ENCODE measurements at regions not wholly inside any gene's neighbourhood (a gene's known extent, or its start where the extent isn't known, plus 50 kb on each side); places are given as distances from the start of the nearest gene placed in this dataset.
A peak's percentile ranks its signal among the peaks of the same experiment; 100 is the strongest.

DNA sequence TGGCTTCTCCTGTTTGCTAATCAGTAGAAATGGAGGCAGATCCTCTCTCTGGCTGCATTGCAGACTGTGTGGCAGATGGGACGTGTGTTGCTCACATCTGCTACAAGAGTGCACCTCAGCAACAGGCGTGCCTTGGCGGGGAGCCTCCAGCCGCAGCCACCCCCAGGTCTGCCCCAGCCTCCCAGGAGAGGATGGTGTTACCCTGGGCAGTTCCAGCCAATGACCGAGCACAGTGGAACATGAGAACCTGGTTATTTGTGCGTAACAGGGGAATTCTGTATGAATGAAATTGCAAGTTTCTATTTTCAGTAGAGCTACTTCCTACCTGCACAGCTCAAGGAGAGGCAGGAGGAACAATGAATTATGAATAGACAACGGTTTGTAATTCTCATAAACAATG, 130.6 kb upstream of the CBLN2 start:
- no peak for TF ChIP-seq SIN3A (IDR thresholded peaks at IDR 0.05; ENCODE audit: borderline replicate concordance, insufficient read depth, low read length)
- peak; percentile 34; the same call in 1 of the 2 replicates for TF ChIP-seq POLR2AphosphoS5 (IDR thresholded peaks at IDR 0.05; ENCODE audit: low read depth, low read length)
- TF ChIP-seq, protein P1, sequence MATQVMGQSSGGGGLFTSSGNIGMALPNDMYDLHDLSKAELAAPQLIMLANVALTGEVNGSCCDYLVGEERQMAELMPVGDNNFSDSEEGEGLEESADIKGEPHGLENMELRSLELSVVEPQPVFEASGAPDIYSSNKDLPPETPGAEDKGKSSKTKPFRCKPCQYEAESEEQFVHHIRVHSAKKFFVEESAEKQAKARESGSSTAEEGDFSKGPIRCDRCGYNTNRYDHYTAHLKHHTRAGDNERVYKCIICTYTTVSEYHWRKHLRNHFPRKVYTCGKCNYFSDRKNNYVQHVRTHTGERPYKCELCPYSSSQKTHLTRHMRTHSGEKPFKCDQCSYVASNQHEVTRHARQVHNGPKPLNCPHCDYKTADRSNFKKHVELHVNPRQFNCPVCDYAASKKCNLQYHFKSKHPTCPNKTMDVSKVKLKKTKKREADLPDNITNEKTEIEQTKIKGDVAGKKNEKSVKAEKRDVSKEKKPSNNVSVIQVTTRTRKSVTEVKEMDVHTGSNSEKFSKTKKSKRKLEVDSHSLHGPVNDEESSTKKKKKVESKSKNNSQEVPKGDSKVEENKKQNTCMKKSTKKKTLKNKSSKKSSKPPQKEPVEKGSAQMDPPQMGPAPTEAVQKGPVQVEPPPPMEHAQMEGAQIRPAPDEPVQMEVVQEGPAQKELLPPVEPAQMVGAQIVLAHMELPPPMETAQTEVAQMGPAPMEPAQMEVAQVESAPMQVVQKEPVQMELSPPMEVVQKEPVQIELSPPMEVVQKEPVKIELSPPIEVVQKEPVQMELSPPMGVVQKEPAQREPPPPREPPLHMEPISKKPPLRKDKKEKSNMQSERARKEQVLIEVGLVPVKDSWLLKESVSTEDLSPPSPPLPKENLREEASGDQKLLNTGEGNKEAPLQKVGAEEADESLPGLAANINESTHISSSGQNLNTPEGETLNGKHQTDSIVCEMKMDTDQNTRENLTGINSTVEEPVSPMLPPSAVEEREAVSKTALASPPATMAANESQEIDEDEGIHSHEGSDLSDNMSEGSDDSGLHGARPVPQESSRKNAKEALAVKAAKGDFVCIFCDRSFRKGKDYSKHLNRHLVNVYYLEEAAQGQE (IDR thresholded peaks at IDR 0.05; ENCODE audit: insufficient read depth in 1 of 2, low read depth in 2 of 2, low read length in 2 of 2): no peak
